MM.1S (cell line): ENCODE measurements at regions not wholly inside any gene's neighbourhood (a gene's known extent, or its start where the extent isn't known, plus 50 kb on each side); places are given as distances from the start of the nearest gene placed in this dataset.
"Not testable (repeated sequence)": the region's sequence is repeated elsewhere in the genome, so short reads cannot be mapped to it uniquely, and the experiment has no call there.

Source experiments
- DNase-seq: peaks from one replicate; pipeline ENCODE4 v3.0.0-alpha.2; 2015
- H2AFZ ChIP-seq: fragments of 300-600 bp; sonication (generic); 2 replicates; pipeline ENCODE4 v1.6.0; 2016; ENCODE audit warnings: antibody characterized with exemption, low read length
- H3F3A ChIP-seq: fragments of 300-600 bp; sonication (generic); 2 replicates; pipeline ENCODE4 v1.6.1; 2016; ENCODE audit warnings: mild to moderate bottlenecking, antibody characterized with exemption, low read length, moderate library complexity, mixed read lengths; ENCODE audit not compliant: insufficient read depth
- H3K27ac ChIP-seq: fragments of 300-600 bp; sonication (generic); 2 replicates; pipeline ENCODE4 v1.5.1; 2016; ENCODE audit warnings: mild to moderate bottlenecking, low read length
- H3K27me3 ChIP-seq: fragments of 300-600 bp; sonication (generic); replicated peaks from 2 replicates; pipeline ENCODE4 v1.6.0; 2016; ENCODE audit warnings: low read length; ENCODE audit not compliant: insufficient read depth
- H3K36me3 ChIP-seq: fragments of 300-600 bp; sonication (generic); replicated peaks from 2 replicates; pipeline ENCODE4 v1.6.1; 2016; ENCODE audit warnings: mild to moderate bottlenecking, low read length, mixed read lengths; ENCODE audit not compliant: insufficient read depth
- H3K4me1 ChIP-seq: fragments of 300-600 bp; sonication (generic); 2 replicates; pipeline ENCODE4 v1.6.1; 2016; ENCODE audit warnings: low read length, mixed read lengths
- H3K4me2 ChIP-seq: fragments of 300-600 bp; sonication (generic); 2 replicates; pipeline ENCODE4 v1.6.0; 2016; ENCODE audit warnings: low read depth, low read length
- H3K4me3 ChIP-seq: fragments of 300-600 bp; sonication (generic); 2 replicates; pipeline ENCODE4 v1.5.1; 2016; ENCODE audit warnings: low read length, mixed read lengths
- H3K79me2 ChIP-seq: fragments of 300-600 bp; sonication (generic); 2 replicates; pipeline ENCODE4 v1.6.1; 2016; ENCODE audit warnings: mixed run types, low read length, mixed read lengths
- H3K9ac ChIP-seq: fragments of 300-600 bp; sonication (generic); 2 replicates; pipeline ENCODE4 v1.6.1; 2016; ENCODE audit warnings: low read length, mixed read lengths
- H3K9me2 ChIP-seq: fragments of 300-600 bp; sonication (generic); replicated peaks from 2 replicates; pipeline ENCODE4 v1.6.1; 2016; ENCODE audit warnings: mild to moderate bottlenecking, low read length, mixed read lengths; ENCODE audit not compliant: insufficient read depth
- H3K9me3 ChIP-seq: fragments of 300-600 bp; sonication (generic); replicated peaks from 2 replicates; pipeline ENCODE4 v1.6.1; 2016; ENCODE audit warnings: mild to moderate bottlenecking, low read length, mixed read lengths; ENCODE audit not compliant: insufficient read depth
- H4K20me1 ChIP-seq: fragments of 300-600 bp; sonication (generic); 2 replicates; pipeline ENCODE4 v1.6.1; 2016; ENCODE audit warnings: mild to moderate bottlenecking, low read length, moderate library complexity, mixed read lengths; ENCODE audit not compliant: insufficient read depth
- EZH2 ChIP-seq: fragments of 300-600 bp; sonication (generic); optimal IDR thresholded peaks from 2 replicates; pipeline ENCODE3; 2017; ENCODE audit warnings: low read depth, mild to moderate bottlenecking, antibody characterized with exemption, low read length, mixed read lengths
- EZH2phosphoT487 ChIP-seq: fragments of 300-600 bp; sonication (generic); IDR thresholded peaks from 2 replicates; pipeline ENCODE4 v1.6.1; 2018; ENCODE audit warnings: antibody characterized with exemption, low read length
- TF ChIP-seq, protein P1 (sequence below): fragments of 300-600 bp; sonication (generic); IDR thresholded peaks from 2 replicates; pipeline ENCODE4 v1.5.1; 2016; ENCODE audit warnings: antibody characterized with exemption, low read length, mixed read lengths

DNA sequence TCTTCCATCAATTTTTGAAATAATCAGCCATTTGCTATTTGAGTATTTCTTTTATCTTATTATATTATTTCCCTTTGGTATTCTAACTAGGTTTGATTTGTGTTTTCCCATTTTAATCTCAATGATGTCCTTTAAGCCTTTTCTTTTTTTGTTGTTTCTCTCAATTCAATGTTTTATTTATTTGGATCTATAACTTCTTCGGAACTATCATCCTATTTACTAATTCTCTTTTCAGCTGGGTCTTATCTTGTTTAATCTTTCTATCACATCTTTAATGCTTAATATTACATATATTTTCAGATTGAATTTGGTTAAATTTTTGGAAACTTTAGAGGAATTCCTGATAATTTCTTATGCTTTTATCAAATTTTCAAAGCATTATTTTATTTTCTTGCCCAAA lies 448.3 kb downstream of the SOX11 start:
- no peaks in the 10 kb centered on the region for H3K79me2 ChIP-seq
- no peaks in the 10 kb centered on the region for H3K9me2 ChIP-seq
- no peak overlapping the region for H3K27ac ChIP-seq
- H3K9ac ChIP-seq: no peak overlapping the region
- H3K9me3 ChIP-seq: no peaks in the 10 kb centered on the region
- H3K27me3 ChIP-seq: no peaks in the 10 kb centered on the region
- no peak for DNase-seq
- TF ChIP-seq, protein P1, sequence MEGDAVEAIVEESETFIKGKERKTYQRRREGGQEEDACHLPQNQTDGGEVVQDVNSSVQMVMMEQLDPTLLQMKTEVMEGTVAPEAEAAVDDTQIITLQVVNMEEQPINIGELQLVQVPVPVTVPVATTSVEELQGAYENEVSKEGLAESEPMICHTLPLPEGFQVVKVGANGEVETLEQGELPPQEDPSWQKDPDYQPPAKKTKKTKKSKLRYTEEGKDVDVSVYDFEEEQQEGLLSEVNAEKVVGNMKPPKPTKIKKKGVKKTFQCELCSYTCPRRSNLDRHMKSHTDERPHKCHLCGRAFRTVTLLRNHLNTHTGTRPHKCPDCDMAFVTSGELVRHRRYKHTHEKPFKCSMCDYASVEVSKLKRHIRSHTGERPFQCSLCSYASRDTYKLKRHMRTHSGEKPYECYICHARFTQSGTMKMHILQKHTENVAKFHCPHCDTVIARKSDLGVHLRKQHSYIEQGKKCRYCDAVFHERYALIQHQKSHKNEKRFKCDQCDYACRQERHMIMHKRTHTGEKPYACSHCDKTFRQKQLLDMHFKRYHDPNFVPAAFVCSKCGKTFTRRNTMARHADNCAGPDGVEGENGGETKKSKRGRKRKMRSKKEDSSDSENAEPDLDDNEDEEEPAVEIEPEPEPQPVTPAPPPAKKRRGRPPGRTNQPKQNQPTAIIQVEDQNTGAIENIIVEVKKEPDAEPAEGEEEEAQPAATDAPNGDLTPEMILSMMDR: no peak
- TF ChIP-seq EZH2 (no peak), EZH2phosphoT487 (no peak)
- H3K4me2 ChIP-seq: no peak overlapping the region
- no peak overlapping the region for H3K4me3 ChIP-seq
- no peaks in the 10 kb centered on the region for H3F3A ChIP-seq
- H3K36me3 ChIP-seq: no peaks in the 10 kb centered on the region
- H4K20me1 ChIP-seq: no peaks in the 10 kb centered on the region
- H2AFZ ChIP-seq: no peak overlapping the region
- no peaks in the 10 kb centered on the region for H3K4me1 ChIP-seq

DNA sequence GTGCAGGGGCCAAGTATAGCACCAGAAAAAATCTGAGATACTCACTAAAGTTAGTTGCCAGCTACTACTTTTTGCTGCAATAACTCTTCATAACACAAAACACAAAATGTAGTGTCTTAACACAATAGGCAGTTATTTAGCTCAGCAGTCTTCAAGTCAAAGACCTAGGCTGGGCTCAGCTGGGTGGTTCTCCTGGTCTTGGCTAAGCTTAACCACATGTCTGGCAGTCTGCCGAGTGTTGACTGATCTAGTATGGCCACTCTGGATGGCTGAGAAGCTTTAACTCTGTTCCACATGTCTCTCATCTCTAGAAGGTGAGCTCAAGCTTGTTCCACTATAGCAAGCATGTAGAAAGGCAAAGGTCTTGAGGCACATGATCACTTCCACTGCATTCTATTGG lies 451.6 kb downstream of the SOX11 start:
- no peaks in the 10 kb centered on the region for H3K4me1 ChIP-seq

DNA sequence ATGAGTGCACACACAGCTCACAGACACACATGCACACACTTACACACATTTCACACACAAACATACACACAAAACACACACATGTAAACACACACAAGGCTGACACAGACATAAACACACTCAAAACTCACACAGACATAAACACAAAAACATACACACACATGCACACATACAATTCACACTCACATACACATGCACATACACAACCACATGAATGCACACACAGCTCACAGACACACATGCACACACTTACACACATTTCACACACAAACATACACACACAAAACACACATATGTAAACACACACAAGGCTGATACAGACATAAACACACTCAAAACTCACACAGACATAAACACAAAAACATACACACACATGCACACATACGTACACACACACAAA lies 455.0 kb downstream of the SOX11 start:
- H2AFZ ChIP-seq, H3K4me1 ChIP-seq, H3K79me2 ChIP-seq, H3K9me3 ChIP-seq, H3K9me2 ChIP-seq, DNase-seq, H3K9ac ChIP-seq, H3K27ac ChIP-seq, H3K27me3 ChIP-seq, H3K4me3 ChIP-seq, H4K20me1 ChIP-seq, H3K36me3 ChIP-seq, H3F3A ChIP-seq, H3K4me2 ChIP-seq: not testable (repeated sequence)

More for the DNA sequence above, 451.6 kb downstream of the SOX11 start:
- no peaks in the 10 kb centered on the region for H3K9me3 ChIP-seq
- no peak overlapping the region for H3K9ac ChIP-seq
- H3F3A ChIP-seq: no peaks in the 10 kb centered on the region
- TF ChIP-seq EZH2 (no peak), EZH2phosphoT487 (no peak)
- TF ChIP-seq, protein P1: no peak
- no peaks in the 10 kb centered on the region for H3K79me2 ChIP-seq
- H4K20me1 ChIP-seq: no peaks in the 10 kb centered on the region
- no peak overlapping the region for H2AFZ ChIP-seq
- H3K4me3 ChIP-seq: no peak overlapping the region
- no peaks in the 10 kb centered on the region for H3K27me3 ChIP-seq
- H3K36me3 ChIP-seq: no peaks in the 10 kb centered on the region
- no peak overlapping the region for H3K27ac ChIP-seq
- no peaks in the 10 kb centered on the region for H3K9me2 ChIP-seq
- no peak for DNase-seq
- no peak overlapping the region for H3K4me2 ChIP-seq

DNA sequence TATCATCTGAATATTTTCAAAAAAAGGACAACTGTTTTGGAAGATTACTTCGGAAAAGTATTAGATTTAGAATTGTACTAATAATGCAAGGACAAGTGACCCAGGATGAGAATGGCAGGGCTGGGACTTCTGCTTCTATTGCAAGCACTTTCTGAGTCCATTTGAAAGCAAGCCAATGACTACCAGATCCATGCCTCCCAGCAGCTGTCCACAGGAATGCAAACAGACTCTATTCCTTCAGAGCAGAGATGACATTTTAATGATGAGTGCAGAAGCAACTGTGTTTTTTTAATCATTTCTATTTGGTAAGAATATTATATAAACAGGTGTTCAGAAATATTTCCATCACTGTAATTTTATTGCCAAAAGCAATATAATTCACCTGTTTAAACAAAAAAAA lies 456.7 kb downstream of the SOX11 start:
- H3K9ac ChIP-seq: no peak overlapping the region
- no peak for DNase-seq
- no peak overlapping the region for H3K4me3 ChIP-seq
- TF ChIP-seq EZH2phosphoT487 (no peak), EZH2 (no peak)
- TF ChIP-seq, protein P1: no peak
- no peaks in the 10 kb centered on the region for H3K79me2 ChIP-seq
- H3K4me2 ChIP-seq: no peak overlapping the region
- no peaks in the 10 kb centered on the region for H3F3A ChIP-seq
- no peak overlapping the region for H3K27ac ChIP-seq
- no peaks in the 10 kb centered on the region for H3K9me3 ChIP-seq
- no peaks in the 10 kb centered on the region for H3K27me3 ChIP-seq
- H2AFZ ChIP-seq: no peak overlapping the region
- H4K20me1 ChIP-seq: no peaks in the 10 kb centered on the region
- H3K9me2 ChIP-seq: no peaks in the 10 kb centered on the region
- no peaks in the 10 kb centered on the region for H3K36me3 ChIP-seq
- no peaks in the 10 kb centered on the region for H3K4me1 ChIP-seq
